AG04449 (cell line): ENCODE measurements at regions not wholly inside any gene's neighbourhood (a gene's known extent, or its start where the extent isn't known, plus 50 kb on each side); places are given as distances from the start of the nearest gene placed in this dataset.

Source experiments
- CTCF ChIA-PET: fragments of 350-600 bp; formaldehyde crosslinking; extraction: SDS; loops from one replicate; lab custom pipeline; 2021; ENCODE audit warnings: antibody characterized with exemption; lab: Yijun Ruan, JAX
- POLR2A ChIA-PET: fragments of 400-600, 350-600 bp; formaldehyde crosslinking; extraction: SDS; loops from one replicate; lab custom pipeline; 2020; ENCODE audit warnings: antibody characterized with exemption, inconsistent platforms; lab: Yijun Ruan, JAX
- DNase-seq: peaks from one replicate; pipeline ENCODE4 v3.0.0-alpha.2; 2010; ENCODE audit warnings: low read depth, low spot score
- H3K4me3 ChIP-seq: 2 replicates; pipeline ENCODE4 v1.5.1; 2011; ENCODE audit warnings: low read depth, mild to moderate bottlenecking, control low read depth, low read length
- TF ChIP-seq, protein P1 (sequence below): IDR thresholded peaks from one replicate; pipeline ENCODE4 v1.5.1; 2011; ENCODE audit warnings: mild to moderate bottlenecking, moderate library complexity, low read length, control low read depth, inconsistent platforms; ENCODE audit not compliant: insufficient read depth; ENCODE audit errors: missing control alignments

DNA sequence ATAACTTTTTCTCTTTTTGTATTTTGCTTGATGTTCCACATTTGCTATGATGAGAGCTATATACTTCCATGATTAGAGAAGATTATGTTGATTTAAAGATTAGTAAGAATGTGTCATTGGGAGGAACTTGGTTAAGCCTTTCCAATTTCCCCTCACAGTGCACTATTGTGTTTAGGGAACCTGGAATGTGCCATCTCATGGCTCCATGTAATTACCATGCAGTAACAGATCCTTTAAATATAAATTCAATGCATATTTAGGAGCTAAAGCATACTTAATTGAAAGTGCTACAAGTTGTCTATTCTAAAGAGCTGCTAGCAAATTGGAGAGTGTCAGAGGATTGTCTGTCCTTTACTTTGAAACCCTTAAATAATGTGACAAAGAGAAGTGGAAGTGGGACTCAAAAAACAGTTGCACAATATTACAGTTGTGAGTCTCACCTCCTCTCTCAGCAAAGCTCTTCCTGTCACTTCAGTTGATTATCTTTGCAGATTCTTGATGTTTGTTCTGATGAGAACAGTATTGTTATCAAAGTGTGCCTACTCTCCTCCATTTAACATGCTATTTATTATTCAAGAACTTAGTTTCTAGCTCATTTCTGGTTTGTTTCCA is 1162.7 kb upstream of the ZEB2 start:
- ChIA-PET POLR2A (no interaction called here), CTCF (interaction anchor here (1.1 kb wide), 1 partner anchor 10 kb away, joined by 3 read pairs; no protein-coding TSS in a partner anchor)
- no peak overlapping the region for H3K4me3 ChIP-seq
- TF ChIP-seq, protein P1, sequence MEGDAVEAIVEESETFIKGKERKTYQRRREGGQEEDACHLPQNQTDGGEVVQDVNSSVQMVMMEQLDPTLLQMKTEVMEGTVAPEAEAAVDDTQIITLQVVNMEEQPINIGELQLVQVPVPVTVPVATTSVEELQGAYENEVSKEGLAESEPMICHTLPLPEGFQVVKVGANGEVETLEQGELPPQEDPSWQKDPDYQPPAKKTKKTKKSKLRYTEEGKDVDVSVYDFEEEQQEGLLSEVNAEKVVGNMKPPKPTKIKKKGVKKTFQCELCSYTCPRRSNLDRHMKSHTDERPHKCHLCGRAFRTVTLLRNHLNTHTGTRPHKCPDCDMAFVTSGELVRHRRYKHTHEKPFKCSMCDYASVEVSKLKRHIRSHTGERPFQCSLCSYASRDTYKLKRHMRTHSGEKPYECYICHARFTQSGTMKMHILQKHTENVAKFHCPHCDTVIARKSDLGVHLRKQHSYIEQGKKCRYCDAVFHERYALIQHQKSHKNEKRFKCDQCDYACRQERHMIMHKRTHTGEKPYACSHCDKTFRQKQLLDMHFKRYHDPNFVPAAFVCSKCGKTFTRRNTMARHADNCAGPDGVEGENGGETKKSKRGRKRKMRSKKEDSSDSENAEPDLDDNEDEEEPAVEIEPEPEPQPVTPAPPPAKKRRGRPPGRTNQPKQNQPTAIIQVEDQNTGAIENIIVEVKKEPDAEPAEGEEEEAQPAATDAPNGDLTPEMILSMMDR = no peak
- DNase-seq = no peak

DNA sequence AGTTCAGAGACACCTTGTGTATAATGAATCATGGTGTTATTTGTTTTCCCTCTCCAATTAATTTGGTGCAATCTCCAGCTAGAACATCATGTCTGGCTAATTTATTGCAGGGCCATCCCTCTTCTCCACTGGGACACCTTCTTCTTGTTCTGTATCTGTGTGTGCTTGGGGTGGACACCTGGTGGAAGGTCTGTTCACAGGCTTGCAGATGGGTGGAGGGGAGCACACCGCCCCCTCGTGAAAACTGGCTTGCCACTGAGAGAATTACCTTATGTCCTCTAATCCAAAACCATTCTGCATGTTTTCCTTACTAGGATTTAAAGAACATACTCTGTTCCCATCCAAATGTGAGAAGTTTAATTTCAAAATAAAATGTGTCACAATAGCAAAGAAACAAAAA is 1160.4 kb upstream of the ZEB2 start:
- H3K4me3 ChIP-seq = no peak overlapping the region
- CTCF ChIA-PET = no interaction called here
- POLR2A ChIA-PET = no interaction called here
- DNase-seq = no peak
- TF ChIP-seq, protein P1 = no peak

DNA sequence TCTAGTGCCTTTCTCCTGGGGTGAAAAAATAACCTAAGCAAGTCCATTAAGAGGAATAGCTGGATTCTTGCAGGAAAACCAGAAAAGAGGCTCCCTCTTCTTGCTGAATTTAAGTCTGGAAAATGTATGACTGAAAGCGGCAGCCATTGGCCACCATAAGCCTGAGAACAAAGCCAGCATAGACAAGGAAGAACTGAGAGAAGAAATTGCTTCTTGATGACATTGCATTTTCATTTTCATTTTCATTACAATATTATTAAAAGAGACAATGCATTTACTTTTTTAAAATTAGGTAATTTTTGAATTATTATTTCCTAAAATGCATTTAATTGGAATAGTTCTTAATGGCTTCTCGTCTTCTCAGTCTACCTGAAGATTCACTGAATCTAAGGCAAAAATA is 1157.5 kb upstream of the ZEB2 start:
- CTCF ChIA-PET = no interaction called here
- H3K4me3 ChIP-seq = no peak overlapping the region
- TF ChIP-seq, protein P1 = no peak
- POLR2A ChIA-PET = no interaction called here
- no peak for DNase-seq

DNA sequence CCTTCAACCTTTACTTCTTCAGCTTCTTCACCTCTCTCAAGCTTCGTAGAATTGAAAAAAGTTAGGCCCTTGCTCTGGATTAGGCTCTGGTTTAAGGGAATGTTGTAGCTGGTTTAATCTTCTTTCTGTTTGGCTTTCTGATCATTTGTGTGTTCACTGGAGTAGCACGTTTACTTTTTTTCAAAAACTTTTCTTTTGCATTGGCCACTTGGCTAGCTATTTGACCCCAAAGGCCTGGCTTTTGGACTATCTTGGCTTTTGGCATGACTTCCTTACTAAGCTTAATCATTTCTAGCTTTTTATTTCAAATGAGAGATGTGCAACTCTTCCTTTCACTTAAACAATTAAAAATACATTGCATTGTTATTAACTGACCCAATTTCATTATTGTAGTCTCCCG is 1154.8 kb upstream of the ZEB2 start:
- CTCF ChIA-PET = no interaction called here

DNA sequence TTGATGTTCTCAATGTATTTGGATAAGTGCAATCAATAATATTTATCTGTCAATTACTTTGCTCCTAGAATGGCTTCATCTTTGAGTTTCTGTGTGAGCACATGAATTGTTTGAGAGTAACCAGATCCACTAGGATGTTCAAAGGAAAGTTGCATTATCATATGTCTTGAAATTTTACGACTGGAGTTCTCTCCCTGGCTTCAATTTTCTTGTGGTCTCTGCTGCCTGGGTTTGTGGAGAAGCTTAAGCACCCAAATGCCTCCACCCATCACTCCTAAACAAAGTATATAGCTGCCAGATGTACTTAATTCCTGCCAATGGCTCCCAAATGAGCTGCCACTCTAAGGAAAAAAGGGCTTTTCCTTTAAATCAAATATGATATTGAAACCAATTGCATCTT is 1149.4 kb upstream of the ZEB2 start:
- H3K4me3 ChIP-seq = no peak overlapping the region
- TF ChIP-seq, protein P1 = no peak
- ChIA-PET POLR2A (no interaction called here), CTCF (no interaction called here)
- DNase-seq = no peak

More for the DNA sequence above, 1154.8 kb upstream of the ZEB2 start:
- DNase-seq = no peak
- no peak overlapping the region for H3K4me3 ChIP-seq
- TF ChIP-seq, protein P1 = no peak
- POLR2A ChIA-PET = no interaction called here

DNA sequence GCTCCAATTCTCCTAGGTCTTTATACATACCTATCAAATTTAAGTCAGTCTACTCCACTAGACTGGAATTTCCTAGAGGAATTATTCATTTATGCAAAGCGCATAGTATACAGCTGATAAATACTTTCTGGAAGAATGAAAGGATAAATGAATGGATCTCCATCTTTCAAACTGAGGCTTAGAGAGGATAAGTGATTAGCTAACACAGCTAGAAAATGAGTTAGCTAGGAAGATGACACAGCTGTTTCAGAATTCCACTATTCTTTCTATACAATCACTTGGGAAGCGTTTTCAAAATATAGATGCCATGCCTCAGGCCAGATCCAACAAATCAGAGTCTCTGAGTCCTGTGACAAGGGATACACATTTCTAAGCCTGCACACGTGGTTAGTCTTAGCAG is 1146.6 kb upstream of the ZEB2 start:
- TF ChIP-seq, protein P1 = no peak
- DNase-seq = no peak
- H3K4me3 ChIP-seq = no peak overlapping the region
- ChIA-PET CTCF (no interaction called here), POLR2A (no interaction called here)
